Liver (tissue), 3 donors: ENCODE measurements at regions not wholly inside any gene's neighbourhood (a gene's known extent, or its start where the extent isn't known, plus 50 kb on each side); places are given as distances from the start of the nearest gene placed in this dataset.
"Not testable (repeated sequence)": the region's sequence is repeated elsewhere in the genome, so short reads cannot be mapped to it uniquely, and the experiment has no call there.

Source experiments
- CTCF ChIP-seq: fragments of 150-350 bp; IDR thresholded peaks from 2 replicates; pipeline ENCODE4 v1.5.1; 2017; ENCODE audit warnings: improper control_type of control experiment, low read depth, low read length; ENCODE audit not compliant: missing input control
- EGR1 ChIP-seq, 2 donors: IDR thresholded peaks; 2 replicates each; pipeline ENCODE4 v1.6.1; 2016 to 2018; ENCODE audit warnings: antibody characterized with exemption in 2 of 2, low read depth in 2 of 2
- FOXA2 ChIP-seq: IDR thresholded peaks from 2 replicates; pipeline ENCODE4 v1.6.1; 2016; ENCODE audit warnings: antibody characterized with exemption
- GABPA ChIP-seq, 2 donors: IDR thresholded peaks in 1 of 2; conservative IDR thresholded peaks in 1 of 2; 2 replicates each; pipeline ENCODE4 v1.6.1; 2016; ENCODE audit warnings: antibody characterized with exemption in 2 of 2, mild to moderate bottlenecking in 1 of 2, moderate library complexity in 1 of 2
- HNF4A ChIP-seq, 2 donors: conservative IDR thresholded peaks; 2 replicates each; pipeline ENCODE4 v1.6.1; 2016; ENCODE audit warnings: antibody characterized with exemption in 2 of 2, mild to moderate bottlenecking in 2 of 2
- JUND ChIP-seq, 2 donors: IDR thresholded peaks; 2 replicates each; pipeline ENCODE4 v1.6.1; 2016; ENCODE audit warnings: antibody characterized with exemption in 2 of 2
- MAX ChIP-seq: IDR thresholded peaks from 2 replicates; pipeline ENCODE4 v1.6.1; 2016; ENCODE audit warnings: antibody characterized with exemption
- RAD21 ChIP-seq, 2 donors: IDR thresholded peaks; 2 replicates each; pipeline ENCODE4 v1.6.1; 2016; ENCODE audit warnings: antibody characterized with exemption in 2 of 2, mild to moderate bottlenecking in 2 of 2
- REST ChIP-seq: IDR thresholded peaks from 2 replicates; pipeline ENCODE4 v1.6.1; 2016; ENCODE audit warnings: antibody characterized with exemption, mild to moderate bottlenecking
- SP1 ChIP-seq: IDR thresholded peaks from 2 replicates; pipeline ENCODE4 v1.6.1; 2018; ENCODE audit warnings: antibody characterized with exemption, mild to moderate bottlenecking
- TAF1 ChIP-seq: conservative IDR thresholded peaks from 2 replicates; pipeline ENCODE4 v1.6.1; 2016; ENCODE audit warnings: antibody characterized with exemption, mild to moderate bottlenecking
- YY1 ChIP-seq: IDR thresholded peaks from 2 replicates; pipeline ENCODE4 v1.6.1; 2016; ENCODE audit warnings: antibody characterized with exemption, mild to moderate bottlenecking
- TF ChIP-seq, protein P1 (sequence below): IDR thresholded peaks from 2 replicates; pipeline ENCODE4 v1.6.1; 2016; ENCODE audit warnings: antibody characterized with exemption
- TF ChIP-seq, protein P2 (sequence below): IDR thresholded peaks from 2 replicates; pipeline ENCODE4 v1.6.1; 2016; ENCODE audit warnings: antibody characterized with exemption
- donor health status: healthy.
- donor health status: healthy.

GRCh38 chr5:21480054-21480453 is 1373.1 kb downstream of the CDH12 start:
- not testable (repeated sequence) for TF ChIP-seq HNF4A (conservative IDR thresholded peaks at IDR 0.05); SP1; CTCF; JUND (IDR thresholded peaks at IDR 0.05); YY1; REST; FOXA2; RAD21 (IDR thresholded peaks at IDR 0.05); TAF1; GABPA (IDR thresholded peaks at IDR 0.05 in 1 of 2, conservative IDR thresholded peaks at IDR 0.05 in 1 of 2); EGR1 (IDR thresholded peaks at IDR 0.05; ENCODE audit: low read depth in 2 of 2); MAX
- TF ChIP-seq, protein P1, sequence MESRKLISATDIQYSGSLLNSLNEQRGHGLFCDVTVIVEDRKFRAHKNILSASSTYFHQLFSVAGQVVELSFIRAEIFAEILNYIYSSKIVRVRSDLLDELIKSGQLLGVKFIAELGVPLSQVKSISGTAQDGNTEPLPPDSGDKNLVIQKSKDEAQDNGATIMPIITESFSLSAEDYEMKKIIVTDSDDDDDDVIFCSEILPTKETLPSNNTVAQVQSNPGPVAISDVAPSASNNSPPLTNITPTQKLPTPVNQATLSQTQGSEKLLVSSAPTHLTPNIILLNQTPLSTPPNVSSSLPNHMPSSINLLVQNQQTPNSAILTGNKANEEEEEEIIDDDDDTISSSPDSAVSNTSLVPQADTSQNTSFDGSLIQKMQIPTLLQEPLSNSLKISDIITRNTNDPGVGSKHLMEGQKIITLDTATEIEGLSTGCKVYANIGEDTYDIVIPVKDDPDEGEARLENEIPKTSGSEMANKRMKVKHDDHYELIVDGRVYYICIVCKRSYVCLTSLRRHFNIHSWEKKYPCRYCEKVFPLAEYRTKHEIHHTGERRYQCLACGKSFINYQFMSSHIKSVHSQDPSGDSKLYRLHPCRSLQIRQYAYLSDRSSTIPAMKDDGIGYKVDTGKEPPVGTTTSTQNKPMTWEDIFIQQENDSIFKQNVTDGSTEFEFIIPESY: not testable (repeated sequence)
- TF ChIP-seq, protein P2, sequence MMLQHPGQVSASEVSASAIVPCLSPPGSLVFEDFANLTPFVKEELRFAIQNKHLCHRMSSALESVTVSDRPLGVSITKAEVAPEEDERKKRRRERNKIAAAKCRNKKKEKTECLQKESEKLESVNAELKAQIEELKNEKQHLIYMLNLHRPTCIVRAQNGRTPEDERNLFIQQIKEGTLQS: not testable (repeated sequence)
